ENCODE measurements at regions not wholly inside any gene's neighbourhood (a gene's known extent, or its start where the extent isn't known, plus 50 kb on each side); places are given as distances from the start of the nearest gene placed in this dataset.

DNA sequence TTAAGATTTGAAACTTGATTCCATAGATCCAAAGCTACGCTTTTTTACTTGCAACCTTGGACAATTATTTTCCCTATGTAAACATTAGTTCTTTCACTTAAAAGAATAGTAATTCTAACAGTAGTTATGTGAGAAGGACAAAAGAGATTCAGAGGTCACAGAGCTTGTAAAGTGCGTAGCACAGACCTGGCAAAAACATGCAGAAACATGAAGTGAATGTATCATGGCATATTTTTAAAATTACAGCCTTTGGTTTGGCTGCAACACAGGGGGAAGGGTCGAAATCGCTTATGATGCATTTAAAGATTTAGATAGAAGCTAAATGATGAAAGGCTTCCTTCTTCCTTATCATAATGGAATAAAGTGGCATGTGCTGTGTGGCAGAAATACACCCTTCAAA lies 1068.8 kb downstream of the ARAP2 start:
- DNase-seq (ENCODE audit: low spot score) (no peak), FAIRE-seq (no peak)

DNA sequence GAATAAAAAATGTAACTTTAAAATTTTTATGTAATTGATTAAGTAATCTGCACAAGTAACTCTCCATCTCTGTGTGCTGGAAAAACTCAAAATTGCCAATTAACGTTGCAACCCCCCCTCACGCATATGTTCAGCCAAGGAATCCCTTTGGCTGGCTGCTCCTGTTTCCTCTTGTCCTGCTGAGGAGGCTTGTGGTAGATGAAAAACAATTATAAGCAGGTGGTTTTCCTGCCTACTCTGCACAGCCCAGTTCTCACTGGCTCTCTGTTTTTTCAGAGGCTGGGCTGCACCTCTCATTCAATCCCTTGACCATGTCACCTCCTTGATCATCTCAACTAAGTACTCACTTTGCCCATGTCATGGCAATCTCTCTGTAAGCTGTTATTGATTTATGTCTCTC lies 1068.4 kb downstream of the ARAP2 start:
- no peak for DNase-seq (ENCODE audit: low spot score)
- FAIRE-seq = no peak

DNA sequence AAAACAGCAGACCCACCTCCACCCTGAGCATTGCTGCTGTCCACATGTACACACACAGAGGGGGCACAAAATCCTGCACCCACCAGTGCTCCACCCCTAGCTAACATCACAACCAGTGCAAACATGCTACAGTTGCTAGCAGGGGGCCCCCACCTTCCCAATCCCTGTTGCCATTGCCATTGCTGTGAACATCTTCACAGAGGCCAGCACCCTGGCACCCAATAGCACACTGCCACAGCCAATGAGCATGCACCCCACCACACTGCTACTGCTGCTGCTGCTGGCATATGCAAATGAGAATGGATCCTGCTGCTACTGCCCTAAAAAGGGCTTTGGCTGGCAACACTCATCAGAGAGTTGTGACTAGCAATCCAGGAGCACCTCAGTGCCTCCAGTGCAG lies 1061.9 kb downstream of the ARAP2 start:
- FAIRE-seq (no peak), DNase-seq (ENCODE audit: low spot score) (no peak)

DNA sequence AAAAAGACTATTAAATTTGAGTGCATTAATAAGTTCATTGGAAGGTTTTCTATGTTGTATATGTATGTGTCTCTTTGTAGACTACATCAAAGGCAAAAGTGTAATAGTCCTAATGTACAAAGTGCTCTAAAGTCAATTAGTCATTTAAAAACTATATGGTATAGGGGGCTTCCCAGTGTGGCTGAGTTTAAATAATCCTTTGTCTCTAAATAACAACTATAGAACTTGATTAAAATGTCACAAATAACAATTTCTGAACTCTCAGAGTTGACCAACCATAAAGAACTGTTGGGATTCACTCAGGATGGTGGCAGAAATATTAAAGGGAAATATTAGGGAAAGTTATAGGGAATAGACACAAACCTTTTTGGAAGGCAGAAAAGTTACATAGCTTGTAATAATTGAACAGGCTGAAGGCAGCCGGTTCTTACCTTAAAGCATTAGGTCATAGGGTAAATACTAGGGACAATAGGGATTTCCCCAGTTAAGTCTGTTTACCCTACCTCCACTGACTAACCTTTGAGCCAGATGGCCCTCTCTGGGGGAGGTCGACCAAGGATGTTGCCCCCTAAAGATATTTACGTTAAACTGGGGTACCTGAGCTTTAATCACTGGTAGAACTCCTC lies 1054.2 kb downstream of the ARAP2 start:
- no peak for DNase-seq (ENCODE audit: low spot score)
- FAIRE-seq = no peak

DNA sequence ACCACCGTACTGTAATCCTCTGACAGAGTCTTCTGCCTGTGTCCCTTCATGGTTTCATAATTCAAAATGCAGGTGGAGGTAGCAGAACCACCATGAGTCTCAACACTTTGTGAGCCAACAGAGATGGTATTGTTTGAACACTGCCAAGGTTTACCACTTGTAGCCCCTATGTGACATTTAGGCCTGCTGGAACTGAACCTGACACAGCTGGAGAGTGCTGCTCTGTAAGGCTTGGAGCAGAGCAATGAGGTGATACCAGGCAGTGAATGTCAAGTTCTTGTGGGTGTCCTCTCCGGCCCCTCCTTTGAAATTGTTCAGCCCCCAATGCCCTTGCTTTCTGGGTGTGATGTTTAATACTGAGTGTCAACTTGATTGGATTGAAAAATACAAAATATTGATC lies 1042.9 kb downstream of the ARAP2 start:
- DNase-seq (ENCODE audit: low spot score) (no peak), FAIRE-seq (no peak)

DNA sequence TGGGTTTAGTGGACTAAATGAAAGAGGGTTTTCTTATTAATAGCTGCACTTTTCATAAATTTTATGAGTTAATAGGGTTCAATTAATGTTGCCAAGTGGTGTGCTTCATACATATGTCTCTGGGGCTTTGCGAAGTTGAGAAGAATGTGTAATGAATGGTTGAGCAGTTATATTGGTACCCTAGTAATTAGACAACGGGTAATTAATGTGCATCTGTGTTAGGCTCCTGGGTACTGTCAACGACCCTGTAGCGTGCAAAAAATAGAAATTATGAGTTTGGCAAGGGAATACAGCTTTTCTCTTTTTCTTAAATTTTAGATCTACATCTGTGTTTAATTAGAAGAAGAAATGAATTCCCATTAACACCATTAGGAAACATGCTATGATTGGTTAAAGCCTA lies 1027.7 kb downstream of the ARAP2 start:
- DNase-seq (ENCODE audit: low spot score) (no peak), FAIRE-seq (no peak)

DNA sequence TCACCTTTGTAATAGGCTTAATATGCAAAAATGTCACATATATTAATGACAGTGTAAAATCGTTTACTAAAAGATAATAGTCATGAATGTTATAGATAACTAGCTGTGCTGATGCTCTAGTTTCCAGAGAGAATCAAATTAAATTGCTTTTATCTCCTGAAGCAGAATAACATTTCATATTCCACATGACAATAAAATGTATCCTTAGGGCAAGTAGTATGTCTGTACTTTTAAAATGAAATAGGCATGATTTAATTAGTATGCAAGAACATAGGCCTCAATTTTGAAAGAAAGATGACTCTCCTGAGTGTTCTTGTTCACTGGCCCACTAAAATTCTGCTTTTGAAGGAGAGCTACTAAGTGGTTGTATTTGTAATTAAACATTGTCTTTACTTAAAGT lies 1027.0 kb downstream of the ARAP2 start:
- FAIRE-seq (no peak), DNase-seq (ENCODE audit: low spot score) (no peak)

DNA sequence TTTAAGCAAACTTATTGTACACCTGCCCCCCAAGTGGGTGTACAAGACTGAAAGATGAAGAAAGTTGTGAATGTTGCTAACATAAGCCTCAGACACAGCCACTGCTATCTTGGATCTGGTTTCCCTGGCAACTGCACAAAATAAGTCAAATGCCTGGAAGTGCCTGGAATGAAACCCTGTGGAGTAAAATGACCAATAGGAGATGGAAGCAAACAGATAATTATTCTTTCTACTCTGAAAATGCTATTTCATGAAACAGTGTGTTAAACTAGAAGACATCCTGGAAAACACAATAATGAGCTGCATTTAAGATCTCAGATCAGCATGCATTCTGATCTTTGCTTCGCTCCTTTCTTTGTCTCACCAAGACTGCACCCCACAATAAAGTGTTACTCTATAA lies 1016.0 kb downstream of the ARAP2 start:
- no peak for DNase-seq (ENCODE audit: low spot score)
- no peak for FAIRE-seq

DNA sequence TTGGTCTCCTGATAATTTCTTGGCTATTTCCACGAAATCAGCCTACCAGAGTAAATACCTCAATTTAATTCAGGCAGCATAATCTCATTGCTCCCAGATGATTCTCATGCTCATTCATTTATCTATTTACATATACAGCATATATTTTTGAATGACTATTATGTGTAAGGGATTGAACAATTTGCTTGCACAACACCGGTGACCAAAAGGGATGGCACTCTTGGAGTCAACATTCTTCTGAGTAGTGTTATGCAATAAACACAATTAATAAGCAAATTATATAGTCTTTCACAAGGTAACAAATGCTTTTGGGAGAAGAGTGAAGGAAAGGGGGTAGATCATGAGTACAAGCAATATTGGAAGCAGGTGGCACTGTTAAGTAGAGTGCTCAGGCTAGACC lies 1015.3 kb downstream of the ARAP2 start:
- no peak for FAIRE-seq
- DNase-seq (ENCODE audit: low spot score) = no peak

DNA sequence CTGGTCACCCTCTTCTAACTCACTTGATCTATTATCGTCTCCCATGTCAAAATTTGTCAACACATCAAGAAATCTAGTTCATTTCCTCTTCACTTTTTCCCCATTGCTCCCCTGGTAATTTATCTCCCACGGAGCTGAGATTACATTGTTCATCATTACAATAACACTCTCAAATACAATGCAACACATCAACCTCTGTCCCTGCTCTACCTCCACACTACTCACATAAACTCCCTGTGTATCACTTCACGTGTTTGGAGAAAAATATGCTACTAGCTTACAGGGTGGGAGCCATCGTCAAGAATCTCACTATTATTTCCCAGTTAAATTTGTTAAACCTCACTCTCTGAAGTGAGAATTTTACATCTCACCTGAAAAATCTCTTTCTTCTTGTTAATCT lies 1006.4 kb downstream of the ARAP2 start:
- DNase-seq (ENCODE audit: low spot score) = no peak

DNA sequence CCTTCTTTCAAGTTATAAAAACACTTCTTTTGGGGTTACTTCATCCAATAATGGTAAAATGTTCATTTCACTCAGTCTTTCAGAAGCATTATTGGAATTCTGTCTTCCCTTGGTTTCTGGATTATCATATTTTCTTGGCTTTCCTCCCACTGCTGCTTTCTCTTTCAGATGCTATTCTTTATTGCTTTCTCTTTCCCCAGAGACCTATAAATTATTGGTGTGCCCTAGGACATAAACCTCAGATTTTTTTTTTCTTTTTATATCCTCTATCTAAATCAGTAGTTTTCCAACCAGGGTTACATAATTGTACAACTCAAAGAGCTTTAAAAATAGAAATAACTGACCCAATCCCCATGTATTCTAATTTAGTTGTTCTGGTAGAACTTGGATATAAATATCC lies 1005.5 kb downstream of the ARAP2 start:
- no peak for DNase-seq (ENCODE audit: low spot score)
- no peak for FAIRE-seq

More for the DNA sequence above, 1006.4 kb downstream of the ARAP2 start:
- no peak for FAIRE-seq

DNA sequence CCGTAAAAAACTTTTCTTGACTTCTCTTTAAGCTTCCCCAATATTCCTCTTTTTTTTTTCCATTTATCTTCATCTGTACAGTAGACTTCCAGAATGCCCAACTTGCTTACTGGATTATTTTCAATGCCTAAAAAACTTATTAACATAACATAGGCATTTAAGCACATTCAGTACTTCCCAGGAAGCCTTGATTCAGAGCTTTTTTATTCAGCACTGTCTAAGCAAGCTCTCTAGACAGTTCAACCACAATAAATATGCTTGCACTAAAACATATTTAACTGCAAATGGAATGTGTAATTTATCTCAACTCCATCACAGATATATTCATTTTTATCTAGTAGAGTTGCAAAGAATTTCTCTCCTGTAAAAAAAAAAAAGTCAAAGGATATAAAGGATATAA lies 997.8 kb downstream of the ARAP2 start:
- FAIRE-seq (no peak), DNase-seq (ENCODE audit: low spot score) (no peak)

DNA sequence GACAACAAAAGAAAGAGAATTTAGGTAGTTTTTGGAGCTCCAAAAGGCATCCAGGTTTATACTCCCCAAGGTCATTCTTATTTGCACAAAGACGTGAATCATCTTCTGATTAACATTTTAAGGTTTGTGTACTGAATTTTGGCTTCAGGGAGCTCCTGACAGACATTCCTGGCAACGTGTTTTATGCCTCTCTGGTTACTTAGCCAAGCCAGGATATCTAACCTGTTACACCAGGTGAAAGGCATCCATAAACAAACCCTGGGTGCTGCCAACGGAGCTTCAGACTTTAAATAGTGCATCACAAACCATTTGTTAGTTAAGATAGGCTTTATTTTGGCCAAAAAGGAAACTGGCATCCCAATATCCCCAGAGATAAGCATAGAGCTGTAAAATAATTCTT lies 997.3 kb downstream of the ARAP2 start:
- DNase-seq (ENCODE audit: low spot score) (no peak), FAIRE-seq (no peak)

DNA sequence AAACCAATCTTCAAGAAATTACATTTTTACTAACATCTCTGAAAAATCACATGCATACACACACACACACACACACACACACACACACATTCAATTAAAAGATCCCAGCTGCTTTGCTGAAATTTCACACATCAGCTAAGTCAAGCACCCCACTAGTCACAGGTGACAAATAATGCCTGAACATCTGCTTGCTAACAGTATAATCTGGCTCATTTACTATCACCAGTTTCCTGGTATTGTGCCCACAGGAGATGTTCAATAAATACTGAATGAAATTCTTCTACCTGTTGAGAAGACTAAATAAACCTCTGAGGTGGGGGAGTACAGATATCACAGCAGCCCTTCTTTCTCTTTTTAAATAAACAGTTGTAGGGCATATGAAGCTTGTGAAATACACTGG lies 994.0 kb downstream of the ARAP2 start:
- DNase-seq (ENCODE audit: low spot score) (no peak), FAIRE-seq (no peak)

DNA sequence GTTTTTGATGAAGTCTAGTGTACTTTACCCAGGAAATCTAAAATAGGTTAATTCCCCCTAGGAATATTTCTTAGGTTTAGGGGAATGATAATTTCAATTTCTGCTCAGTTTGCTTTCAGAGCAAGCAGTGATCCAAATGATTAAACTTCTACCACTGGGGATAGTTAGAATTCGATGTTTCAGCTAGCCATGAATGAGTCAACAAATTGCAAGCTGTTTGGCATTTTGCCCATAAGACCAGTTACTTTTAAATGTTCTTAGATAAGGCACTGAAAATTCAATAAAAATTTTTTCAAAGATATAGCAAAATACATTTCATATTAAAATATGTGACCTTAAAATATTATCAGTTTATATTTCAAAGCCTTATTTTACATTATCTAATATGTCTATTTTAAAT lies 993.6 kb downstream of the ARAP2 start:
- peak; percentile 18 for DNase-seq (ENCODE audit: low spot score)
- FAIRE-seq = peak; percentile 38

DNA sequence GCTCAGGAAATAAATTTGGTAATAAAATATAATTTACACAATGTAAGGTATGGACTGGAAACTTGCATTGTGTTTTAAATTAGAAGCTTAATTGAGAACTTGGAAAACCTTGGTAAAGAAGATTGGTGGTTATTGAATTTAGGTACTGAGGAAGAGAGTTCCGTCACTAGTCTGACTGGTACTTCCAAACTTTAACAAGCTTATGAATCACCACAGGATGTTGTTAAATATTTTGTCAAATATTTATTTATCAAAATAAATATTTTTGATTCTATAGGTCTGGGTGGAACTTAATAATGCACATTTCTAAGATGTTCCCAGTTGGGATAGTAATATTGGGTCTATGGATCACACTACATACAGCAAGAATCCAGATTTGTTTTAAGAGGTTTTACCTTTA lies 992.2 kb downstream of the ARAP2 start:
- FAIRE-seq (no peak), DNase-seq (ENCODE audit: low spot score) (no peak)

DNA sequence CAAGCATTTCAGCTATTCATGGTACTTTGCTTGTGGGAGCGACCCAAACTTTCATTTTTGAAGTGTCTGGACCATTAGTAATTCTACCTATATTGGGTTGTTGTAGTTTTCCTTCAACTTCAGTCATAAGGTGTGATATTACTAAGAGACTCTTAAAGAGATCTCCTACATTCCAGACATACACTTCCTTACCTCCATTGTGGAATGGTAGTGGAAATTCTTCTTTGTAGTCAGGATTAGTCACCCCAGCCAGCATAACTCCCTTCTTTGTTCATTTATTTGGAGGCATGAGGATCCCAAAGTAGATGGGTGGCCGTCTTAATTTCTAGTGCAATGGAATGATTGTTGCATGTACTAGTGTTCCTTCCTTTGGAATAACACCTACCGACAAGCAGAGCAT lies 991.4 kb downstream of the ARAP2 start:
- DNase-seq (ENCODE audit: low spot score) (peak; percentile 44), FAIRE-seq (no peak)

DNA sequence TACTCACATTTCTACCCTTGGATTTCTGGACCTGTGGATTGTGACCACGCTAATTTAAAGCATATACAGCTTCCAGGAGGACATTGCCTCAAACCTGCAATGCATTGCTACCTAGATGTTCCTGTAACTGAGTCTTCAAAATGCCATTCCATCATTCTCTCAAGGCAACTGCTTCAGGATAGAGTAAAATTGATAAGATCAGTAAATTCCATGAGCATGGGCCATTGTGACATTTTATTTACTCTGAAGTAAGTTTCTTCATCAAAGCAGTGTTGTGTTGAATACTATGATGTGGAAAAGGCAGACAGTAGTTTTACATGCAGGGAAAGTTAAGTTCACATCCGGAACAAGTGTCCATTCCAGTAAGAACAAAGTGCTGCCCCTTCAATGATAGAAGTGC lies 991.0 kb downstream of the ARAP2 start:
- FAIRE-seq = no peak
- DNase-seq (ENCODE audit: low spot score) = no peak

DNA sequence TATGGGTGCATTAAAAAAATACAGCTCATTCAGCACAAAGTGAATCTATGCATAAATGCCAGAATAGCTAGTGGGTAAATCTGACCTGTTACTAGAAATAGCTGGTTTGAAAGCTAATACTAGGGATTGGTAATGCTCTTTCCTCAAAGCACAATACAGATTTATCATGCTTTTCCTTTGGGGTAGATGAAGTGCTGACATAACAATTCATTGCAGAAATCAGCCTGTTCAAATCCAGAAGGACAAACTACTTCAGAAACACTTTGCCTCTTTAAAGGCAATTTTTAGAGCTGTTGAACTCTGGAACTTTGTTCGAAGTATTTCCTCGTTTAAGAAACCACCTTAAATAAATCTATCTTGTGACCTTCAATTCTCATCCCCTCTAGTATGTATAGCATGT lies 957.9 kb downstream of the ARAP2 start:
- no peak for DNase-seq (ENCODE audit: low spot score)
- FAIRE-seq = no peak

DNA sequence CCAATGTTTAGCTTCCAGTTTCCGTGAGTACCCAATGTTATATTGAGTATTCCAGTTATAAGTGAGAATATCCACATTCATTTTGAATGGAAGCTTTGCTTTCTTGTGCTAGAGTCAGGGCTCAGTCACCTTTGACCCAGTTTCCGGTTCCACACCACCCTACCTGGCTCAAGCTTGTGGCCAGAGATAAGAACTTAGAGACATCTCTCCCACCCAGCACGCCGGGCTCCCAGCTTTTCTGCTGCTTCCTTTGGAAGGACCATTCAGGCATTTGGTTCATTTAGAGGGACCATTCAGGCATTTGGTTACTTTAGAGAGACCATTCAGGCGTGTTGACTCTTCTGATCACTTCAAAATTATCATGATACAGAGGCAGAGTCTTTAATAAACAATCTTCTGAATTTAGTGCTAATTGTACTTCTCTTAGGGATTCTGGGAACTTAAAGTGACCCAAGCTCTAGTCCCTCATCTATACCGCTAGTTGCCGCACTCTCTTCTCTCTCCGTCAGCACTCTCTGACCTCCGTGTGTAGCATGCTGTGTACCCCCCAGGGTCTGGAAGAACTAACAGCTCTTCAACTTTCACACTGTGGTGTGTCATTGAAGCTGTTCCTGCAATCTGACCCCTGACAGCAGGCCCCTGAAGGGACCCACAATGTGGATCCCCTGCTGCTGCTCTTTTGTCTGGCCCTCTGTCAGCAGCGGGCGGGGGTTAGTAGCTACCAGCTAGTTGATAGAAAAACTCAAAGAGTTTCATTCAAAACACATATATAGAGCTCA lies 943.1 kb downstream of the ARAP2 start:
- no peak for FAIRE-seq
- DNase-seq (ENCODE audit: low spot score) = no peak

DNA sequence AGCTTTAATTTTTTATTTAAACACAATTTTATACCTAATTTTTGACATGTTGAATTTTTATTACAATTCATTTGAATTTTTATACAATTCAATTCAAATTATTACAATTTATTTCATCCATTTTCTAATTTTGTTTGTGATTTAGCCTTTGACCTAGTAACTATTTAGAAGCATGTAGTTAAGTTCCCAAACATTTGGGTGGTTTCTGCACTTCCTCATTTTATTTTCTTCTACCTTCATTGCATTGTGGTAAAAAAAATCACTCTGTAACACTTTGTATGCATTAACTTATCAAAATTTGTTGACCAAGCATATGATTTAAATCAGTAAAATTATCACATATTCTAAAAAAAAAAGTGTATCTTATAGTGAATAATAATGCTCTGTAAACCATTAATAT lies 928.9 kb downstream of the ARAP2 start:
- FAIRE-seq (peak; percentile 30), DNase-seq (ENCODE audit: low spot score) (no peak)

DNA sequence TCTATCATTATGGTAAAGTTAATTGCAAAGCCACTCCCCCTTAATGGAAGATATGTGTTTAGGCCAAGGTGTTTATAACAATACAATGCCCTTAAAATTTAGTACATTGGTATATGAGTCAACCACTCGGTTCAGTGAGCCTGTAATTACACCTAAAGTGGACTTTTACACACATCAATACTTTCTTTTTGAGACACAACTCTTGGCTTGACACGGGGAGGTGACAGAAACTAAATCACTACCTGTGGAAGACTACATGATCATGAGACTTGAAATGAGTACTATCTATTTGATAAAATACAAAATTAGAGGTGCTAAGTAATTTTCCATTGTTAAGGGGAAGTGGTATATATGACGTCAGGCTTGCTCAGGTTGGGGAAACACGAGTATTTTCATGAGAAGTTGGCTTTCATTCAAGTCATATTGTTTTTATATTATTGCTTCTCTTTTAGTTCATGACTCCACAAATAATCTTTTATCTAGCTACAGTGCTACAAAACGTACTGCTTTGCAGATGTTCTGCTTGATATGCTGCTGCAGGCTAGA lies 918.3 kb downstream of the ARAP2 start:
- DNase-seq (ENCODE audit: low spot score) (no peak), FAIRE-seq (no peak)

DNA sequence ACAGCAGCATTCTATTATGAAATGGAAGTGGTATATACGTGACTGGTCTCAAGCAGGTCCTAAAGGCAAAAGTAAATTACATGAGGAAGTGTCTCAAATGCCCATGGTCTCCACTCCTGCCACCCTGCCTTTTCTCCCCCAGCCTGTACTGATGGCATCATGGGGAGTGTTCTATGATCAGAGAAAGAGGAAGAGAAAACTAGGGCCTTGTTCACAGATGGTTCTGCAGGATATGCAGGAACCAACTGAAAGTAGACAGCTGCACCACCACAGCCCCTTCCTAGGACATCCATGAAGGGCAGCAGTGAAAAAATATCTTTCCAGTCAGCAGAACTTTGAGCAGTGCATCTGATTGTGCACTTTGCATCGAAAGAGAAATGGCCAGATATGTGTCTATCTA lies 901.5 kb downstream of the ARAP2 start:
- no peak for DNase-seq (ENCODE audit: low spot score)
- FAIRE-seq = no peak
